Upper lobe of left lung (tissue), 6 donors: ENCODE measurements at regions not wholly inside any gene's neighbourhood (a gene's known extent, or its start where the extent isn't known, plus 50 kb on each side); places are given as distances from the start of the nearest gene placed in this dataset.

Source experiments
- ATAC-seq, 2 donors: fragments of 200-7000 bp; cut with Tn5 transposase; one replicate each; pipeline ENCODE4 v1.9.1; 2022; ENCODE audit warnings: mild to moderate bottlenecking in 2 of 2, moderate library complexity in 2 of 2; ENCODE audit not compliant: low FRiP score in 2 of 2
- DNase-seq, 2 donors: peaks; one replicate each; pipeline ENCODE4 v3.0.0-alpha.2; 2019 to 2020
- H3K27ac ChIP-seq, 4 donors: fragments of 200-600 bp; sonication (generic); one replicate each; pipeline ENCODE4 v1.5.1; 2016 to 2019
- H3K27me3 ChIP-seq, 4 donors: fragments of 200-600 bp; sonication (generic); one replicate each; pipeline ENCODE4 v1.5.1; 2017 to 2019
- H3K36me3 ChIP-seq, 4 donors: fragments of 200-600 bp; sonication (generic); one replicate each; pipeline ENCODE4 v1.5.1; 2016 to 2019
- H3K4me1 ChIP-seq, 4 donors: fragments of 200-600 bp; sonication (generic); one replicate each; pipeline ENCODE4 v1.5.1; 2018 to 2019
- H3K4me3 ChIP-seq, 4 donors: fragments of 200-600 bp; sonication (generic); one replicate each; pipeline ENCODE4 v1.5.1; 2017 to 2019; ENCODE audit warnings: mild to moderate bottlenecking in 2 of 4, moderate library complexity in 1 of 4
- H3K9me3 ChIP-seq, 4 donors: fragments of 200-600 bp; sonication (generic); one replicate each; pipeline ENCODE4 v1.5.1; 2018 to 2019
- CTCF ChIP-seq, 6 experiments: fragments of 450-650 bp in 4 of 6; fragments of 200-600 bp in 2 of 6; sonication (generic) in 2 of 6; IDR thresholded peaks; one replicate each; pipeline ENCODE4 v1.5.1; 2016 to 2019; ENCODE audit warnings: antibody characterized with exemption in 6 of 6
- EP300 ChIP-seq, 4 donors: sonication (generic); formaldehyde crosslinking; IDR thresholded peaks; one replicate each; pipeline ENCODE4 v1.5.1; 2017; ENCODE audit warnings: antibody characterized with exemption in 4 of 4, control low read depth in 2 of 4
- POLR2A ChIP-seq, 4 donors: fragments of 450-650 bp; IDR thresholded peaks; one replicate each; pipeline ENCODE4 v1.5.1; 2016 to 2017; ENCODE audit warnings: antibody characterized with exemption in 4 of 4, mild to moderate bottlenecking in 2 of 4
- POLR2AphosphoS5 ChIP-seq, 2 donors: sonication (generic); formaldehyde crosslinking; IDR thresholded peaks; one replicate each; pipeline ENCODE4 v1.5.1; 2017; ENCODE audit warnings: antibody characterized with exemption in 2 of 2
- WGBS, 2 donors: methylation state at CpG; one replicate each; pipeline ENCODE4 v1.1.5; 2017 to 2018; 5-methylcytosine and 5-hydroxymethylcytosine counted together
- donor health status: DM: no; HTN: no; CAD: no; lungs with moderate emphysema.
- donor health status: DM: no; HTN: yes; CAD: no; lungs with severe emphysema.

- TF ChIP-seq POLR2AphosphoS5 (IDR thresholded peaks at IDR 0.05) (no peak), POLR2A (IDR thresholded peaks at IDR 0.05) (no peak), EP300 (IDR thresholded peaks at IDR 0.05) (no peak), CTCF (IDR thresholded peaks at IDR 0.05) (no peak)
- Histone ChIP-seq H3K27me3 (no peaks in the 10 kb centered on the region), H3K36me3 (no peaks in the 10 kb centered on the region), H3K4me3 (no peak overlapping the region), H3K4me1 (no peaks in the 10 kb centered on the region), H3K9me3 (no peaks in the 10 kb centered on the region), H3K27ac (no peak overlapping the region)
- 80 to 86% methylated on average over 4 of the region's 4 CpGs for WGBS, 2 donors
- DNase-seq (no peak), ATAC-seq (no peak)
Measured at GRCh38 chr2:166831930-166832329, 56.4 kb upstream of the XIRP2 start.

- DNase-seq, result no peak
- Histone ChIP-seq H3K9me3 (no peaks in the 10 kb centered on the region), H3K27me3 (no peaks in the 10 kb centered on the region), H3K27ac (no peak overlapping the region), H3K4me1 (no peaks in the 10 kb centered on the region), H3K4me3 (no peak overlapping the region), H3K36me3 (no peaks in the 10 kb centered on the region)
- TF ChIP-seq POLR2A (IDR thresholded peaks at IDR 0.05), result no peak
- no peak for TF ChIP-seq EP300 (IDR thresholded peaks at IDR 0.05)
- TF ChIP-seq CTCF (IDR thresholded peaks at IDR 0.05), result no peak
- no peak for TF ChIP-seq POLR2AphosphoS5 (IDR thresholded peaks at IDR 0.05)
- no peak for ATAC-seq
Measured at GRCh38 chr2:166825914-166826313, 62.4 kb upstream of the XIRP2 start.

GRCh38 chr2:166814335-166814734 lies 73.9 kb upstream of the XIRP2 start:
- DNase-seq (no peak), ATAC-seq (no peak)
- Histone ChIP-seq H3K4me1 (no peaks in the 10 kb centered on the region), H3K36me3 (no peaks in the 10 kb centered on the region), H3K9me3 (no peaks in the 10 kb centered on the region), H3K4me3 (no peak overlapping the region), H3K27ac (no peak overlapping the region), H3K27me3 (no peaks in the 10 kb centered on the region)
- TF ChIP-seq CTCF (IDR thresholded peaks at IDR 0.05), result no peak
- no peak for TF ChIP-seq POLR2AphosphoS5 (IDR thresholded peaks at IDR 0.05)
- TF ChIP-seq EP300 (IDR thresholded peaks at IDR 0.05), result no peak
- no peak for TF ChIP-seq POLR2A (IDR thresholded peaks at IDR 0.05)
- WGBS, 2 donors, result 84 to 91% methylated on average over 5 of the region's 5 CpGs

GRCh38 chr2:166812166-166812891 lies 76.0 kb upstream of the XIRP2 start:
- Histone ChIP-seq H3K36me3 (no peaks in the 10 kb centered on the region), H3K4me1 (no peaks in the 10 kb centered on the region), H3K27me3 (no peaks in the 10 kb centered on the region), H3K9me3 (no peaks in the 10 kb centered on the region), H3K27ac (no peak overlapping the region), H3K4me3 (no peak overlapping the region)
- no peak for DNase-seq
- no peak for ATAC-seq
- TF ChIP-seq EP300 (IDR thresholded peaks at IDR 0.05) (no peak), POLR2A (IDR thresholded peaks at IDR 0.05) (no peak)
- WGBS, 2 donors, result 57 to 69% methylated on average over 5 of the region's 5 CpGs

GRCh38 chr2:166805753-166806152 lies 82.5 kb upstream of the XIRP2 start:
- no peak for ATAC-seq
- H3K9me3 ChIP-seq, result no peaks in the 10 kb centered on the region

More at GRCh38 chr2:166805753-166806152, 82.5 kb upstream of the XIRP2 start:
- WGBS, 2 donors, result 85 to 97% methylated on average over 2 of the region's 2 CpGs
- H3K27me3 ChIP-seq, result no peaks in the 10 kb centered on the region
- no peak for TF ChIP-seq POLR2A (IDR thresholded peaks at IDR 0.05)
- no peak for TF ChIP-seq POLR2AphosphoS5 (IDR thresholded peaks at IDR 0.05)
- no peak for TF ChIP-seq EP300 (IDR thresholded peaks at IDR 0.05)
- TF ChIP-seq CTCF (IDR thresholded peaks at IDR 0.05), result no peak
- H3K27ac ChIP-seq, result no peak overlapping the region
- no peaks in the 10 kb centered on the region for H3K36me3 ChIP-seq
- no peak for DNase-seq
- no peaks in the 10 kb centered on the region for H3K4me1 ChIP-seq
- H3K4me3 ChIP-seq, result no peak overlapping the region
